Heart left ventricle (tissue), 16 donors: ENCODE measurements at regions not wholly inside any gene's neighbourhood (a gene's known extent, or its start where the extent isn't known, plus 50 kb on each side); places are given as distances from the start of the nearest gene placed in this dataset.
A peak's percentile ranks its signal among the peaks of the same experiment; 100 is the strongest.
"Not testable (repeated sequence)": the region's sequence is repeated elsewhere in the genome, so short reads cannot be mapped to it uniquely, and the experiment has no call there.

Experiments
- ATAC-seq, 4 donors: fragments of 200-7000 bp; cut with Tn5 transposase; one replicate each; pipeline ENCODE4 v1.9.1; 2020 to 2022; ENCODE audit warnings: moderate library complexity in 4 of 4, mild to moderate bottlenecking in 3 of 4, moderate number of reproducible peaks in 1 of 4
- DNase-seq, 5 donors: peaks; one replicate each; pipeline ENCODE4 v3.0.0-alpha.2; 2020
- H3K27ac ChIP-seq, 12 donors: fragments of 200-600 bp; sonication (generic) in 4 of 12; one replicate each; pipeline versions ENCODE4 v1.5.0 to v1.8.0; 2016 to 2022; ENCODE audit warnings: mild to moderate bottlenecking in 2 of 12
- H3K27me3 ChIP-seq, 9 donors: fragments of 200-600 bp; sonication (generic) in 2 of 9; one replicate each; pipeline versions ENCODE4 v1.5.1 to v1.8.0; 2016 to 2022; ENCODE audit warnings: mild to moderate bottlenecking in 3 of 9
- H3K36me3 ChIP-seq, 9 donors: fragments of 200-600 bp; sonication (generic) in 2 of 9; one replicate each; pipeline versions ENCODE4 v1.5.0 to v1.8.0; 2018 to 2022; ENCODE audit warnings: mild to moderate bottlenecking in 2 of 9
- H3K4me1 ChIP-seq, 12 donors: fragments of 200-600 bp; sonication (generic) in 4 of 12; one replicate each; pipeline versions ENCODE4 v1.5.0 to v1.8.0; 2016 to 2022; ENCODE audit warnings: mild to moderate bottlenecking in 3 of 12
- H3K4me3 ChIP-seq, 12 donors: fragments of 200-600 bp; sonication (generic) in 4 of 12; one replicate each; pipeline versions ENCODE4 v1.5.0 to v1.8.0; 2017 to 2022; ENCODE audit warnings: mild to moderate bottlenecking in 9 of 12, moderate library complexity in 4 of 12
- H3K9me3 ChIP-seq, 12 donors: fragments of 200-600 bp; sonication (generic) in 4 of 12; one replicate each; pipeline versions ENCODE4 v1.5.0 to v1.8.0; 2016 to 2022; ENCODE audit warnings: mild to moderate bottlenecking in 1 of 12
- POLR2A ChIP-seq, 2 donors: fragments of 450-650 bp; IDR thresholded peaks; one replicate each; pipeline ENCODE4 v1.6.1; 2017; ENCODE audit warnings: antibody characterized with exemption in 2 of 2, mild to moderate bottlenecking in 2 of 2, moderate library complexity in 2 of 2
- WGBS, 4 donors: extraction: QIAGEN DNeasy Blood & Tissue Kit in 2 of 4; methylation state at CpG; one replicate each; pipeline versions ENCODE4 v1.1.5 to v1.1.7; 2013 to 2018; 5-methylcytosine and 5-hydroxymethylcytosine counted together
- intact Hi-C, 10 donors: fragments of 100-400 bp; cut with DNase I; formaldehyde crosslinking; loops; one replicate each; pipeline versions ENCODE4 v1.11.1 to v1.14.2; 2022
- TF ChIP-seq, protein P1 (sequence below), 12 donors: fragments of 200-600 bp; sonication (generic) in 4 of 12; IDR thresholded peaks; one replicate each; pipeline versions ENCODE4 v1.5.0 to v1.8.0; 2018 to 2022; ENCODE audit warnings: antibody characterized with exemption in 12 of 12, mild to moderate bottlenecking in 5 of 12
- donor health status: ischemic (EF 13 %, LVEDD 7.1; RV severe dilation, severe dysfunction).
- donor health status: healthy with polysubstance abuse.
- donor health status: DM: no; HTN: yes; CAD: no.
- donor health status: DM: no; HTN: no; CAD: no.
- donor health status: ischemic (EF 25% LVEDD 6.9; RV normal size, moderate dysfunction).
- donor health status: ischemic (EF 25% LVEDD 5.7; RV mildly dilated, moderate dysfunction).
- donor health status: healthy.
- donor health status: DM: yes; HTN: yes; CAD: no.
- donor health status: ischemic (EF 35%, LVEDD 5.7; RV mildly dilated, moderate dysfunction).
- donor health status: nonischemic (EF 11% LVEDD 7.7; RV severe dilation, severe dysfunction).
- donor health status: DM: yes; HTN: yes; CAD: no.
- donor health status: PGD.
- donor health status: ischemic (EF 29% LVEDD 5.4; RV normal size, mild dysfunction).
- donor health status: nonischemic (EF 23%, LVEDD 6.1; RV moderate dilation, normal function).

- DNase-seq = no peak
- no peaks in the 10 kb centered on the region for H3K27me3 ChIP-seq
- ATAC-seq = peak in 2 of 4 donors; percentile 16 to 23
- no peak overlapping the region for H3K4me3 ChIP-seq
- no peaks in the 10 kb centered on the region for H3K36me3 ChIP-seq
- WGBS, 4 donors = 66 to 74% (median 68%) methylated on average over 7 of the region's 7 CpGs
- peaks cover 0 to 24% (median 1%) of the 10 kb centered on the region in 12 donors for H3K4me1 ChIP-seq
- TF ChIP-seq, protein P1, sequence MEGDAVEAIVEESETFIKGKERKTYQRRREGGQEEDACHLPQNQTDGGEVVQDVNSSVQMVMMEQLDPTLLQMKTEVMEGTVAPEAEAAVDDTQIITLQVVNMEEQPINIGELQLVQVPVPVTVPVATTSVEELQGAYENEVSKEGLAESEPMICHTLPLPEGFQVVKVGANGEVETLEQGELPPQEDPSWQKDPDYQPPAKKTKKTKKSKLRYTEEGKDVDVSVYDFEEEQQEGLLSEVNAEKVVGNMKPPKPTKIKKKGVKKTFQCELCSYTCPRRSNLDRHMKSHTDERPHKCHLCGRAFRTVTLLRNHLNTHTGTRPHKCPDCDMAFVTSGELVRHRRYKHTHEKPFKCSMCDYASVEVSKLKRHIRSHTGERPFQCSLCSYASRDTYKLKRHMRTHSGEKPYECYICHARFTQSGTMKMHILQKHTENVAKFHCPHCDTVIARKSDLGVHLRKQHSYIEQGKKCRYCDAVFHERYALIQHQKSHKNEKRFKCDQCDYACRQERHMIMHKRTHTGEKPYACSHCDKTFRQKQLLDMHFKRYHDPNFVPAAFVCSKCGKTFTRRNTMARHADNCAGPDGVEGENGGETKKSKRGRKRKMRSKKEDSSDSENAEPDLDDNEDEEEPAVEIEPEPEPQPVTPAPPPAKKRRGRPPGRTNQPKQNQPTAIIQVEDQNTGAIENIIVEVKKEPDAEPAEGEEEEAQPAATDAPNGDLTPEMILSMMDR (IDR thresholded peaks at IDR 0.05) = no peak
- TF ChIP-seq POLR2A (IDR thresholded peaks at IDR 0.05) = no peak
- intact Hi-C loops = no loop called here
- no peaks in the 10 kb centered on the region for H3K9me3 ChIP-seq
- peak overlapping the region in 3 of 12 donors; percentile 29 to 86 (median 37) for H3K27ac ChIP-seq
Measured at GRCh38 chr6:43883847-43884651, 114.0 kb downstream of the VEGFA start.

DNA sequence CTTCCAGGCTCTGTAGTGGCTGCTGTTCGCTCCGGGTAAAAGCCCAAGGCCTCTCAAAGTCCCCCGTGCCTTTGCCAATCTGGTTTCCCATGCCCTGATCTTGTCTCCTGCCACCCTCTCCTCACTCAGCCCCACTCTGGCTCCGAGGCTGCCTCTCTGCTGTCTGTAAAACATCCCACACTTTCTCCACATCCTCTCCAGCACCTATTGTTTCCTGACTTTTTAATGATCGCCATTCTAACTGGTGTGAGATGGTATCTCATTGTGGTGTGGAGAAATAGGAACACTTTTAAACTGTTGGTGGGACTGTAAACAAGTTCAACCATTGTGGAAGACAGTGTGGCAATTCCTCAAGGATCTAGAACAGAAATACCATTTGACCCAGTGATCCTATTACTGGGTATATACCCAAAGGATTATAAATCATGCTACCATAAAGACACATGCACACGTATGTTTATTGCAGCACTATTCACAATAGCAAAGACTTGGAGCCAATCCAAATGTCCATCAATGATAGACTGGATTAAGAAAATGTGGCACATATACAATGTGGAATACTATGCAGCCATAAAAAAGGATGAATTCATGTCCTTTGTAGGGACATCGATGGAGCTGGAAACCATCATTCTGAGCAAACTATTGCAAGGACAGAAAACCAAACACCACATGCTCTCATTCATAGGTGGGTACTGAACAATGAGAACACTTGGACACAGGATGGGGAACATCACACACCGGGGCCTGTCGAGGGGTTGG lies 112.9 kb downstream of the VEGFA start:
- 91 to 94% (median 92%) methylated on average over 9 of the region's 9 CpGs for WGBS, 4 donors
- H3K27ac ChIP-seq, H3K36me3 ChIP-seq, DNase-seq, H3K4me3 ChIP-seq, ATAC-seq, intact Hi-C loops, H3K27me3 ChIP-seq, H3K9me3 ChIP-seq: not testable (repeated sequence)
- peaks cover 0 to 24% (median 0%) of the 10 kb centered on the region in 12 donors for H3K4me1 ChIP-seq

GRCh38 chr6:43880236-43881137 lies 110.5 kb downstream of the VEGFA start:
- intact Hi-C loops = no loop called here
- no peaks in the 10 kb centered on the region for H3K36me3 ChIP-seq
- H3K4me1 ChIP-seq = peaks cover 0 to 16% (median 0%) of the 10 kb centered on the region in 12 donors
- no peaks in the 10 kb centered on the region for H3K27me3 ChIP-seq
- TF ChIP-seq POLR2A (IDR thresholded peaks at IDR 0.05) = no peak
- TF ChIP-seq, protein P1 (IDR thresholded peaks at IDR 0.05) = no peak
- peak in 1 of 5 donors; percentile 20 for DNase-seq
- no peak overlapping the region for H3K4me3 ChIP-seq
- H3K9me3 ChIP-seq = no peaks in the 10 kb centered on the region
- H3K27ac ChIP-seq = no peak overlapping the region
- 81 to 90% (median 89%) methylated on average over 6 of the region's 6 CpGs for WGBS, 4 donors
- ATAC-seq = no peak

DNA sequence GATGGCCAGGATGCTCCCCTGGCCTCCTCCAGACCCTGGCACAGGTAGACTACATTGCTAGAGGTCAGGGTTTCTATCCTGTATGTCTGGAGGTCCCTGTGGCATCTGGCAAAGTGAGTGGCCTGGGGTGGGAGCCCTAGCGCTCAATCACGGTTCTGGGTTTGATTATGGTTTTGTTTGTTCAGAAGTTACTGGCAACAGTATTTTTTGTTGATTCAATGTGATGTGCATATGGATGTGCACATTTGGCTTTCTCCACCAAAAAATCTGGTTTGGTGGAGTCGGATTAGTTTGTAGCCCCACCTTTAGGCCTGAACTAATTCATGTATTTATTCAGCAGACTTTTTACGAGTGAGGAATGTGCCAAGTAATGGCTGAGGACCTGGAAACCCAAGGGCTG lies 109.7 kb downstream of the VEGFA start:
- Histone ChIP-seq H3K27ac (no peak overlapping the region), H3K27me3 (no peaks in the 10 kb centered on the region), H3K4me3 (no peak overlapping the region), H3K36me3 (no peaks in the 10 kb centered on the region), H3K9me3 (no peaks in the 10 kb centered on the region), H3K4me1 (peaks cover 0 to 12% (median 0%) of the 10 kb centered on the region in 12 donors)
- TF ChIP-seq, protein P1 (IDR thresholded peaks at IDR 0.05) = no peak
- no peak for TF ChIP-seq POLR2A (IDR thresholded peaks at IDR 0.05)
- ATAC-seq (no peak), DNase-seq (no peak)
- intact Hi-C loops = no loop called here
- 87 to 92% (median 89%) methylated on average over 4 of the region's 4 CpGs for WGBS, 4 donors
